Body of pancreas (tissue), 4 donors: ENCODE measurements at regions not wholly inside any gene's neighbourhood (a gene's known extent, or its start where the extent isn't known, plus 50 kb on each side); places are given as distances from the start of the nearest gene placed in this dataset.

ENCODE experiments used
- ATAC-seq: fragments of 150-250 bp; one replicate; pipeline ENCODE4 v1.9.1; 2016
- DNase-seq, 4 donors: peaks; one replicate each; pipeline ENCODE4 v3.0.0-alpha.2; 2019
- H3K27ac ChIP-seq, 4 donors: fragments of 200-600 bp; sonication (generic); 1 replicate in 3 of 4; 2 replicates in 1 of 4; pipeline versions ENCODE4 v1.5.1 to v1.6.1; 2016 to 2019; ENCODE audit warnings: mild to moderate bottlenecking in 1 of 4, mixed read lengths in 1 of 4, moderate library complexity in 1 of 4
- H3K27me3 ChIP-seq, 2 donors: fragments of 200-600 bp; sonication (generic); one replicate each; pipeline ENCODE4 v1.6.0; 2016; ENCODE audit warnings: mild to moderate bottlenecking in 1 of 2
- H3K36me3 ChIP-seq, 2 donors: fragments of 200-600 bp; sonication (generic); replicated peaks in 1 of 2; 2 replicates each; pipeline ENCODE4 v1.5.1; 2016; ENCODE audit warnings: low read depth in 2 of 2; ENCODE audit not compliant: insufficient read depth in 1 of 2
- H3K4me1 ChIP-seq: fragments of 200-600 bp; sonication (generic); one replicate; pipeline ENCODE4 v1.6.0; 2016
- H3K4me3 ChIP-seq, 2 donors: fragments of 200-600 bp; sonication (generic); 1 replicate in 1 of 2; 2 replicates in 1 of 2; pipeline ENCODE4 v1.5.1; 2016 to 2019
- H3K9me3 ChIP-seq, 3 donors: fragments of 200-600 bp; sonication (generic); 1 replicate in 2 of 3; 2 replicates in 1 of 3; pipeline ENCODE4 v1.5.1; 2016
- CTCF ChIP-seq, 7 experiments: fragments of 450-650 bp in 4 of 7; fragments of 200-600 bp in 3 of 7; sonication (generic) in 3 of 7; IDR thresholded peaks; one replicate each; pipeline ENCODE4 v1.5.1; 2016 to 2019; ENCODE audit warnings: antibody characterized with exemption in 7 of 7
- POLR2A ChIP-seq, 3 donors: fragments of 450-650 bp; IDR thresholded peaks; one replicate each; pipeline ENCODE4 v1.6.1; 2016; ENCODE audit warnings: antibody characterized with exemption in 3 of 3, mild to moderate bottlenecking in 2 of 3
- WGBS, 2 donors: methylation state at CpG; one replicate each; pipeline ENCODE4 v1.1.5; 2017; 5-methylcytosine and 5-hydroxymethylcytosine counted together
- intact Hi-C: fragments of 100-400 bp; cut with DNase I; formaldehyde crosslinking; loops from one replicate; pipeline ENCODE4 v1.15.1; 2023

- H3K36me3 ChIP-seq: no peaks in the 10 kb centered on the region
- intact Hi-C loops: no loop called here
- H3K9me3 ChIP-seq: no peaks in the 10 kb centered on the region
- TF ChIP-seq POLR2A (IDR thresholded peaks at IDR 0.05): no peak
- TF ChIP-seq CTCF (IDR thresholded peaks at IDR 0.05): no peak
- ATAC-seq (no peak), DNase-seq (no peak)
- no peaks in the 10 kb centered on the region for H3K4me1 ChIP-seq
- H3K4me3 ChIP-seq: no peak overlapping the region
- no peak overlapping the region for H3K27ac ChIP-seq
- no peaks in the 10 kb centered on the region for H3K27me3 ChIP-seq
- WGBS, 2 donors: 35 to 43% methylated on average over 1 of the region's 1 CpG
Observed at GRCh38 chr7:125431349-125431748, 501.7 kb upstream of the POT1 start.

- 83 to 91% methylated on average over 2 of the region's 2 CpGs for WGBS, 2 donors
- no peak for TF ChIP-seq POLR2A (IDR thresholded peaks at IDR 0.05)
- Histone ChIP-seq H3K9me3 (no peaks in the 10 kb centered on the region), H3K36me3 (no peaks in the 10 kb centered on the region), H3K27me3 (no peaks in the 10 kb centered on the region), H3K4me3 (no peak overlapping the region), H3K27ac (no peak overlapping the region), H3K4me1 (no peaks in the 10 kb centered on the region)
- ATAC-seq (no peak), DNase-seq (no peak)
- intact Hi-C loops: no loop called here
Observed at GRCh38 chr7:125430013-125430412, 500.4 kb upstream of the POT1 start.

GRCh38 chr7:125427676-125428075, 498.1 kb upstream of the POT1 start:
- H3K4me1 ChIP-seq: no peaks in the 10 kb centered on the region
- TF ChIP-seq POLR2A (IDR thresholded peaks at IDR 0.05) (no peak), CTCF (IDR thresholded peaks at IDR 0.05) (no peak)
- H3K4me3 ChIP-seq: no peak overlapping the region
- no peaks in the 10 kb centered on the region for H3K27me3 ChIP-seq
- ATAC-seq: no peak
- H3K36me3 ChIP-seq: no peaks in the 10 kb centered on the region
- no peak for DNase-seq
- H3K9me3 ChIP-seq: no peaks in the 10 kb centered on the region
- H3K27ac ChIP-seq: no peak overlapping the region
- intact Hi-C loops: no loop called here
- 21 to 30% methylated on average over 1 of the region's 1 CpG for WGBS, 2 donors

- H3K36me3 ChIP-seq: no peaks in the 10 kb centered on the region
- no peak overlapping the region for H3K27ac ChIP-seq
- DNase-seq: no peak
- WGBS, 2 donors: 71 to 72% methylated on average over 2 of the region's 2 CpGs
- H3K9me3 ChIP-seq: no peaks in the 10 kb centered on the region
- H3K4me3 ChIP-seq: no peak overlapping the region
- H3K4me1 ChIP-seq: no peaks in the 10 kb centered on the region
- TF ChIP-seq POLR2A (IDR thresholded peaks at IDR 0.05) (no peak), CTCF (IDR thresholded peaks at IDR 0.05) (no peak)
- no peak for ATAC-seq
- H3K27me3 ChIP-seq: no peaks in the 10 kb centered on the region
- intact Hi-C loops: no loop called here
Observed at GRCh38 chr7:125425506-125425905, 495.9 kb upstream of the POT1 start.

GRCh38 chr7:125424721-125425120, 495.1 kb upstream of the POT1 start:
- Histone ChIP-seq H3K9me3 (no peaks in the 10 kb centered on the region), H3K4me1 (no peaks in the 10 kb centered on the region), H3K27me3 (no peaks in the 10 kb centered on the region), H3K36me3 (no peaks in the 10 kb centered on the region), H3K27ac (no peak overlapping the region), H3K4me3 (no peak overlapping the region)
- DNase-seq (no peak), ATAC-seq (no peak)
- intact Hi-C loops: no loop called here
- 37 to 43% methylated on average over 3 of the region's 3 CpGs for WGBS, 2 donors
- no peak for TF ChIP-seq CTCF (IDR thresholded peaks at IDR 0.05)
- TF ChIP-seq POLR2A (IDR thresholded peaks at IDR 0.05): no peak
